ENCODE measurements at regions not wholly inside any gene's neighbourhood (a gene's known extent, or its start where the extent isn't known, plus 50 kb on each side); places are given as distances from the start of the nearest gene placed in this dataset.
"Not testable (repeated sequence)": the region's sequence is repeated elsewhere in the genome, so short reads cannot be mapped to it uniquely, and the experiment has no call there.

DNA sequence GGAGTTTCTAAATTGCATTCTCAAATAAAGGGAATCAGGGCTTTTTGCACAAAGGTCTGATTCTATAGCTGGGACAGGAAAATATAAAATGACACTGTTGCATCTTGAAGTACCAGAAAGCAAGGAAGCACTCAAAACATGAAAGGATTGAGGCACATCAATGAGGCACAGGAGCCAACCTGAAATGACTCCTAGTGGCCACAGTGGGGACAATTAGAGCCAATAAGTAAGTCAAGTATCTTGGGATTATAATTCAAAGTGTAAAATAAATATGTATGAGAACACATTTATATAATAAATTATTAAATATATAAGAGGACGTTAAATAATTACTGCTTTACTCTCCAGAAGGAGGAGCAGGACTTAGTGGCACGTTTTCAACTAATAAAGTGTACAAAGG lies 1259.5 kb upstream of the CDH2 start:
- peak overlapping the region in 1 of 6 donors; percentile 19 for H3K27ac Mint-ChIP-seq
- no peak overlapping the region for H3K4me3 Mint-ChIP-seq
- no peak for DNase-seq
- peaks cover 2 to 3% (median 2%) of the 10 kb centered on the region in 3 donors for H3K27me3 Mint-ChIP-seq (ENCODE audit: low read depth in 3 of 3)
- no peaks in the 10 kb centered on the region for H3K36me3 Mint-ChIP-seq
- H3K9me3 Mint-ChIP-seq = peaks cover 4 to 24% (median 11%) of the 10 kb centered on the region in 6 donors
- no peaks in the 10 kb centered on the region for H3K4me1 Mint-ChIP-seq

DNA sequence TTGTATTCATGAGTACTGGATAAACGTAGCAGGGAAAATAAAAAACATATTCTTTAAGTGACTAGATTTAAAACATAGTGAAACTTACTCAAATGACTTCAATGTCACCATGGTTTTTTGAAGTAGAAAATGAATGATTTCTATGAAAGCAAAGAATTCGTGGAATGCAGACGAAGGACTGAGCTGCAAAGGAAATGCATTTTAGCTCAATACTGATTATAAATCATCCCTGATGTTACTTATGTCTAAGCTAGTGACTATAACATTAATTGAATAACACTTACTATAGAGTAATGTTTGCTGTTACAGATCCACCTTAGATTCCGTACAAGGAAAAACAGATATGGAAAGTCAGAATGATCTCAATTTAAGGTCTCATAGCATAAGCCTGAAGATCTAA lies 1257.7 kb upstream of the CDH2 start:
- H3K27me3 Mint-ChIP-seq (ENCODE audit: low read depth in 3 of 3) = peaks cover under 1 to 3% (median 2%) of the 10 kb centered on the region in 3 donors
- H3K4me1 Mint-ChIP-seq = no peaks in the 10 kb centered on the region
- H3K36me3 Mint-ChIP-seq = no peaks in the 10 kb centered on the region
- no peak overlapping the region for H3K4me3 Mint-ChIP-seq
- H3K9me3 Mint-ChIP-seq = peaks cover 7 to 28% (median 10%) of the 10 kb centered on the region in 6 donors
- H3K27ac Mint-ChIP-seq = no peak overlapping the region
- no peak for DNase-seq

DNA sequence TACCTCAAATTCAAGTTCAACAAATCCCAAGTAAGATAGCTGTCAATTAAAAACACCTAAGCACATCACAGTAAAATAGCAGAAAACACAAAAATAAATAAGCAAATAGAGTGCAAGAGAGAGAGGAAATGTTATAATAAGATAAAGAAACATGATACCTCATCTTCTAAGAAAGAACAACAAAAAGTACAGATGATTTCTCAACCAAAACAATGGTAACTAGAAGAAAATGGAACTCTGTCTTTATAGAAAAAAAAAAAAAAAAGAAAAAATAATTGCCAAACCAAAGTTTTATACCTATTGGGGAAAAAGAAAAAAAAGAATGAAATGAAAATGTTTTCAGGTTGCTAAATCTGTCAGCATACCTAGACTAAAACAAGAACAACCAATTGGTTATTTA lies 1253.5 kb upstream of the CDH2 start:
- Mint-ChIP-seq H3K27ac (no peak overlapping the region), H3K4me1 (no peaks in the 10 kb centered on the region), H3K9me3 (peaks cover 0 to 32% (median 15%) of the 10 kb centered on the region in 6 donors), H3K36me3 (no peaks in the 10 kb centered on the region), H3K27me3 (ENCODE audit: low read depth in 3 of 3) (peaks cover 0 to 4% (median 2%) of the 10 kb centered on the region in 3 donors), H3K4me3 (no peak overlapping the region)
- no peak for DNase-seq

DNA sequence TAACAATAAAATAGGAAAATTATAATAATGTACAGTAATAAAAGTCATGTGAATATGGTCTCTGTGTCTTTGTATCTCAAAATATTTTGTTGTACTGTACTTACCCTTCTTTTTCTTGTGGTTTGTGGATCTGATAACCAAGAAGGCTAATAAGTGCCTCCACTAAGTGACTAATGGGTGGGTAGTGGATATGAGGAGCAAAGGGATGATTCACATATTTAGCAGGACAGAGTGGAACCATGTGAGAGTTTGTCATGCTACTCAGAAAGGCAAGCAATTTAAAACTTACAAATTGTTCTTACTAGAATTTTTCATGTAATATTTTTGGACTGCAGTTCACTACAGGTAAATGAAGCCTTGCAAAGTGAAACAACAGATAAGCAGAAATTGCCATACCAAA lies 1241.2 kb upstream of the CDH2 start:
- no peak for DNase-seq
- Mint-ChIP-seq H3K9me3 (peaks cover 10 to 46% (median 21%) of the 10 kb centered on the region in 6 donors), H3K27me3 (ENCODE audit: low read depth in 3 of 3) (peaks cover 0 to 5% (median 2%) of the 10 kb centered on the region in 3 donors), H3K4me1 (no peaks in the 10 kb centered on the region), H3K4me3 (no peak overlapping the region), H3K36me3 (no peaks in the 10 kb centered on the region), H3K27ac (no peak overlapping the region)

DNA sequence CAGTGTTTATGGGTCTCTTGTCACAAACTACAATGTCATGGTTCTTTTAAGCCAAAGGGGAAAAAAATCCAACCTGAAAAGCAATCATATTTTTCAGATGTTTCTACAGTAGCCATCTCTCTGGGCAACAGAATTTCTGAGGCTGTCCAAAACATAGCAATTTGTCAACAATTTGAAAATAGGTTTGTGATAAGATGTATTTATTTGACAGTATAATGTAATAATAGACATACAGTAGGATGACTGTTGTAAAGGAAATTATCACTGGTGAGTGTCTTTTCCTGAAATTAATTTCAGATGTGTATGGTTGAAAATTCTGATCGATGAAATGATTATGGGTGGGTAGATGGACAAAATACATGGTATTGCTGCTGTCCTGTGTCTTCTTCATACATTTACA lies 1230.1 kb upstream of the CDH2 start:
- DNase-seq = no peak
- no peaks in the 10 kb centered on the region for H3K4me1 Mint-ChIP-seq
- peaks cover 1 to 21% (median 4%) of the 10 kb centered on the region in 6 donors for H3K9me3 Mint-ChIP-seq
- H3K27ac Mint-ChIP-seq = no peak overlapping the region
- peaks cover 0 to 2% (median 0%) of the 10 kb centered on the region in 3 donors for H3K27me3 Mint-ChIP-seq (ENCODE audit: low read depth in 3 of 3)
- H3K36me3 Mint-ChIP-seq = no peaks in the 10 kb centered on the region
- H3K4me3 Mint-ChIP-seq = no peak overlapping the region

- peaks cover 0 to 3% (median 1%) of the 10 kb centered on the region in 3 donors for H3K27me3 Mint-ChIP-seq (ENCODE audit: low read depth in 3 of 3)
- peaks cover 4 to 19% (median 7%) of the 10 kb centered on the region in 6 donors for H3K9me3 Mint-ChIP-seq
- no peaks in the 10 kb centered on the region for H3K36me3 Mint-ChIP-seq
- H3K4me3 Mint-ChIP-seq = no peak overlapping the region
- no peak overlapping the region for H3K27ac Mint-ChIP-seq
- no peak for DNase-seq
- H3K4me1 Mint-ChIP-seq = no peaks in the 10 kb centered on the region
Observed at GRCh38 chr18:29397536-29397935, 1220.6 kb upstream of the CDH2 start.

GRCh38 chr18:29383311-29384273 lies 1206.7 kb upstream of the CDH2 start:
- Mint-ChIP-seq H3K4me1 (peaks cover 8 to 11% of the 10 kb centered on the region in 2 donors), H3K27me3 (ENCODE audit: low read depth in 3 of 3) (peaks cover 0 to 2% (median 1%) of the 10 kb centered on the region in 3 donors), H3K4me3 (no peak overlapping the region), H3K27ac (no peak overlapping the region), H3K9me3 (peaks cover under 1 to 15% (median 6%) of the 10 kb centered on the region in 6 donors), H3K36me3 (no peaks in the 10 kb centered on the region)
- DNase-seq = no peak

DNA sequence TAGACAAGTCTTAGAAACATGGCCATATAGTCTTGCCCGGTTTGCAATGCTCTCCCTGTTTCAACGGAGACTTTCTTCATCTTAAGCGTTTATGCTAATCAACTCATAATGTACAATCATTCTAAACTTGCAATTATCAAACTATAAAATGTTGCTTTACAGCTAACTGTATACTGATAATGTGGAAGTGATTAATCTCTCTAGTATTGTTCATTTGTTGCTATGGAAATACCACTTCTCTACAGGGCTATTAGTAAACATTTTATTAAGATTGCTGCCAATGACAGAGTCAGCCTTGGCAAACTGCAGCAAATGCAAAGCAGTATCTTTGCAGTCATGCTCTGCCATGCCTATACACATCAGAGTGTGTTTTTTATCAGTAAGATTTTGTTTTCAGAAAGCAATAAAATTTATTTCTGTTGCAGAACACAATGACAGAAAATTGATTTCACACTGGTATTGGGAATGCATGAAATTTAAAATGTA lies 1201.8 kb upstream of the CDH2 start:
- Mint-ChIP-seq H3K27me3 (ENCODE audit: low read depth in 3 of 3) (no peaks in the 10 kb centered on the region), H3K4me1 (no peaks in the 10 kb centered on the region), H3K4me3 (no peak overlapping the region), H3K27ac (no peak overlapping the region), H3K36me3 (no peaks in the 10 kb centered on the region), H3K9me3 (peaks cover 0 to 11% (median 4%) of the 10 kb centered on the region in 6 donors)
- DNase-seq = no peak

- no peaks in the 10 kb centered on the region for H3K27me3 Mint-ChIP-seq (ENCODE audit: low read depth in 3 of 3)
Observed at GRCh38 chr18:29377346-29377745, 1200.4 kb upstream of the CDH2 start.

GRCh38 chr18:29373000-29373399 lies 1196.1 kb upstream of the CDH2 start:
- no peaks in the 10 kb centered on the region for H3K4me1 Mint-ChIP-seq
- H3K27me3 Mint-ChIP-seq (ENCODE audit: low read depth in 3 of 3) = no peaks in the 10 kb centered on the region
- no peak overlapping the region for H3K27ac Mint-ChIP-seq
- H3K9me3 Mint-ChIP-seq = peaks cover 0 to 17% (median 6%) of the 10 kb centered on the region in 6 donors
- no peak overlapping the region for H3K4me3 Mint-ChIP-seq
- H3K36me3 Mint-ChIP-seq = no peaks in the 10 kb centered on the region
- DNase-seq = no peak

More at GRCh38 chr18:29377346-29377745, 1200.4 kb upstream of the CDH2 start:
- no peaks in the 10 kb centered on the region for H3K36me3 Mint-ChIP-seq
- no peak overlapping the region for H3K4me3 Mint-ChIP-seq
- H3K4me1 Mint-ChIP-seq = no peaks in the 10 kb centered on the region
- no peak overlapping the region for H3K27ac Mint-ChIP-seq
- H3K9me3 Mint-ChIP-seq = peaks cover 0 to 13% (median 7%) of the 10 kb centered on the region in 6 donors
- DNase-seq = no peak

DNA sequence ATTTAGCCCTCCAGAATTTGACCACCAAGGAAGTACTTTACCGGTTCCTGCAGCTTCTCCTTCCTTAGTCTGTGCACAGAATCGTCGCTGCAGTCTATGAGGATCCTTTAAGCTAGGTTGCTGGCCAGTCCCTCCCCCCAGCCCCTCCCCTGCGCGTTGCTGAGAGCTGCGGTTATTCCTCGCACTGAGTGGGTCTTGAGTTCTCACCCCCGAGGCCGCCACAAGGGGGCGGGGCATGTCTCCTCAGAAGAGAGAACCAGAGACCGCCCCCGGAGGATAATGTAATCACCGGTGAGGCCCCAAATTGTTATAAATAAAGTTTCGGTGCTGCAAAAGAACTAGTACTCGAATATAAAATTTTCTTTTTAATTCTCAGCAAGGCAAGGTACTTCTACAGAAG lies 1184.9 kb upstream of the CDH2 start:
- no peak overlapping the region for H3K27ac Mint-ChIP-seq
- H3K4me3 Mint-ChIP-seq = no peak overlapping the region
- H3K4me1 Mint-ChIP-seq = no peaks in the 10 kb centered on the region
- peaks cover 0 to 3% (median 0%) of the 10 kb centered on the region in 3 donors for H3K27me3 Mint-ChIP-seq (ENCODE audit: low read depth in 3 of 3)
- H3K36me3 Mint-ChIP-seq = no peaks in the 10 kb centered on the region
- peaks cover 0 to 23% (median 8%) of the 10 kb centered on the region in 6 donors for H3K9me3 Mint-ChIP-seq
- no peak for DNase-seq

- H3K27ac Mint-ChIP-seq; H3K4me1 Mint-ChIP-seq; H3K4me3 Mint-ChIP-seq; DNase-seq; H3K27me3 Mint-ChIP-seq (ENCODE audit: low read depth in 3 of 3); H3K36me3 Mint-ChIP-seq: not testable (repeated sequence)
- H3K9me3 Mint-ChIP-seq = peaks cover 0 to 29% (median 8%) of the 10 kb centered on the region in 6 donors
Observed at GRCh38 chr18:29360659-29361058, 1183.7 kb upstream of the CDH2 start.

- H3K4me3 Mint-ChIP-seq; DNase-seq; H3K27me3 Mint-ChIP-seq (ENCODE audit: low read depth in 3 of 3); H3K36me3 Mint-ChIP-seq; H3K27ac Mint-ChIP-seq; H3K4me1 Mint-ChIP-seq: not testable (repeated sequence)
- H3K9me3 Mint-ChIP-seq = peaks cover 2 to 35% (median 15%) of the 10 kb centered on the region in 6 donors
Observed at GRCh38 chr18:29359222-29359621, 1182.3 kb upstream of the CDH2 start.

DNA sequence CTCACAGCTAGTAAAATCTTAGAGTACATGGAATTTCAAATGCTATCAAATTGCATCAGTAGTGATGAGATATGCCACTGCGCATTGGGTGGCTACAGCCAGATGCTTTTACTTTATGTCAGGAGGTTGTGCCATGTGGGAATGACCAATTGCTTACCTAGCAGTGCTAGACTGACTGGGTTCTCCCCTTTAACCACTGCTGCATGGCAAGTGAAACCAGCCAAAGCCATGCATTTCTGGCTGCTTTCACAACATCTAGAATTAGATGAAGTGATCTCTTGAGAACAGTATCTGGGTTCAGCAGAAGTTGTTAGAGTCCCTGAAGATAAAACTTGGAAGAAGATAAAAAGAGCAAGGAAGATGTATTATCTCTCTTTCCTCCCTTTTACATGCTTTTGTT lies 1174.2 kb upstream of the CDH2 start:
- Mint-ChIP-seq H3K27me3 (ENCODE audit: low read depth in 3 of 3) (no peaks in the 10 kb centered on the region), H3K36me3 (no peaks in the 10 kb centered on the region), H3K4me3 (no peak overlapping the region), H3K27ac (no peak overlapping the region), H3K4me1 (no peaks in the 10 kb centered on the region), H3K9me3 (peaks cover 2 to 14% (median 6%) of the 10 kb centered on the region in 6 donors)
- DNase-seq = no peak
